ENCODE measurements at regions not wholly inside any gene's neighbourhood (a gene's known extent, or its start where the extent isn't known, plus 50 kb on each side); places are given as distances from the start of the nearest gene placed in this dataset.

GRCh38 chr4:175412161-175412560 lies 399.9 kb downstream of the GPM6A start:
- DNase-seq (ENCODE audit: low read depth), result peak; percentile 91
- TF ChIP-seq CTCF (conservative IDR thresholded peaks at IDR 0.05; ENCODE audit: control insufficient read depth, insufficient read depth, low read depth, low read length), result no peak
- no peak overlapping the region for H3K4me3 ChIP-seq (ENCODE audit: control insufficient read depth, low read depth, low read length)

GRCh38 chr4:175412746-175413145 lies 399.3 kb downstream of the GPM6A start:
- TF ChIP-seq CTCF (conservative IDR thresholded peaks at IDR 0.05; ENCODE audit: control insufficient read depth, insufficient read depth, low read depth, low read length), result no peak
- DNase-seq (ENCODE audit: low read depth), result peak; percentile 92

GRCh38 chr4:175413561-175413960 lies 398.5 kb downstream of the GPM6A start:
- DNase-seq (ENCODE audit: low read depth), result no peak
- no peak for TF ChIP-seq CTCF (conservative IDR thresholded peaks at IDR 0.05; ENCODE audit: control insufficient read depth, insufficient read depth, low read depth, low read length)
- H3K4me3 ChIP-seq (ENCODE audit: control insufficient read depth, low read depth, low read length), result no peak overlapping the region

More at GRCh38 chr4:175412746-175413145, 399.3 kb downstream of the GPM6A start:
- H3K4me3 ChIP-seq (ENCODE audit: control insufficient read depth, low read depth, low read length), result no peak overlapping the region

GRCh38 chr4:175414602-175415001 lies 397.5 kb downstream of the GPM6A start:
- no peak for TF ChIP-seq CTCF (conservative IDR thresholded peaks at IDR 0.05; ENCODE audit: control insufficient read depth, insufficient read depth, low read depth, low read length)
- DNase-seq (ENCODE audit: low read depth), result no peak
- H3K4me3 ChIP-seq (ENCODE audit: control insufficient read depth, low read depth, low read length), result no peak overlapping the region

- no peak for TF ChIP-seq CTCF (conservative IDR thresholded peaks at IDR 0.05; ENCODE audit: control insufficient read depth, insufficient read depth, low read depth, low read length)
- H3K4me3 ChIP-seq (ENCODE audit: control insufficient read depth, low read depth, low read length), result no peak overlapping the region
- DNase-seq (ENCODE audit: low read depth), result no peak
Observed at GRCh38 chr4:175418516-175418915, 393.5 kb downstream of the GPM6A start.

- TF ChIP-seq CTCF (conservative IDR thresholded peaks at IDR 0.05; ENCODE audit: control insufficient read depth, insufficient read depth, low read depth, low read length), result no peak
- peak; percentile 98 for DNase-seq (ENCODE audit: low read depth)
- no peak overlapping the region for H3K4me3 ChIP-seq (ENCODE audit: control insufficient read depth, low read depth, low read length)
Observed at GRCh38 chr4:175419236-175419718, 392.8 kb downstream of the GPM6A start.

- peak; percentile 65 for DNase-seq (ENCODE audit: low read depth)
- H3K4me3 ChIP-seq (ENCODE audit: control insufficient read depth, low read depth, low read length), result no peak overlapping the region
- no peak for TF ChIP-seq CTCF (conservative IDR thresholded peaks at IDR 0.05; ENCODE audit: control insufficient read depth, insufficient read depth, low read depth, low read length)
Observed at GRCh38 chr4:175421506-175421905, 390.6 kb downstream of the GPM6A start.

All from fibroblast of mammary gland (primary cell).